WI38 (cell line): ENCODE measurements at regions not wholly inside any gene's neighbourhood (a gene's known extent, or its start where the extent isn't known, plus 50 kb on each side); places are given as distances from the start of the nearest gene placed in this dataset.

Experiments used
- H3K4me3 ChIP-seq: 2 replicates; pipeline ENCODE4 v1.5.1; 2011; ENCODE audit warnings: low read depth, mild to moderate bottlenecking, control low read depth, low read length
- CTCF ChIP-seq: IDR thresholded peaks from 2 replicates; pipeline ENCODE4 v1.5.1; 2012; ENCODE audit warnings: low read depth, mild to moderate bottlenecking, control low read depth, low read length

- no peak overlapping the region for H3K4me3 ChIP-seq
- no peak for TF ChIP-seq CTCF
Observed at GRCh38 chr21:28444557-28444956, 548.1 kb downstream of the LTN1 start.

- H3K4me3 ChIP-seq = no peak overlapping the region
- no peak for TF ChIP-seq CTCF
Observed at GRCh38 chr21:28444111-28444510, 548.6 kb downstream of the LTN1 start.

GRCh38 chr21:28442624-28443023 is 550.1 kb downstream of the LTN1 start:
- no peak for TF ChIP-seq CTCF
- H3K4me3 ChIP-seq = no peak overlapping the region

GRCh38 chr21:28442085-28442484 is 550.6 kb downstream of the LTN1 start:
- H3K4me3 ChIP-seq = no peak overlapping the region
- TF ChIP-seq CTCF = no peak

- H3K4me3 ChIP-seq = no peak overlapping the region
- TF ChIP-seq CTCF = no peak
Observed at GRCh38 chr21:28439788-28440187, 552.9 kb downstream of the LTN1 start.

- TF ChIP-seq CTCF = no peak
Observed at GRCh38 chr21:28439251-28439650, 553.4 kb downstream of the LTN1 start.

GRCh38 chr21:28437061-28437460 is 555.6 kb downstream of the LTN1 start:
- H3K4me3 ChIP-seq = no peak overlapping the region
- no peak for TF ChIP-seq CTCF

More at GRCh38 chr21:28439251-28439650, 553.4 kb downstream of the LTN1 start:
- H3K4me3 ChIP-seq = no peak overlapping the region
